GM12865 (cell line): ENCODE measurements at regions not wholly inside any gene's neighbourhood (a gene's known extent, or its start where the extent isn't known, plus 50 kb on each side); places are given as distances from the start of the nearest gene placed in this dataset.

ENCODE experiments used
- DNase-seq: peaks from one replicate; pipeline ENCODE4 v3.0.0; 2010; ENCODE audit warnings: low read depth
- H3K4me3 ChIP-seq: 2 replicates; pipeline ENCODE4 v1.5.1; 2011; ENCODE audit warnings: mild to moderate bottlenecking, low read depth, low read length, control low read depth
- TF ChIP-seq, protein P1 (sequence below): IDR thresholded peaks from 2 replicates; pipeline ENCODE4 v1.5.1; 2011; ENCODE audit warnings: low read length, control low read depth, low read depth, inconsistent platforms; ENCODE audit not compliant: insufficient read depth; ENCODE audit errors: missing control alignments

DNA sequence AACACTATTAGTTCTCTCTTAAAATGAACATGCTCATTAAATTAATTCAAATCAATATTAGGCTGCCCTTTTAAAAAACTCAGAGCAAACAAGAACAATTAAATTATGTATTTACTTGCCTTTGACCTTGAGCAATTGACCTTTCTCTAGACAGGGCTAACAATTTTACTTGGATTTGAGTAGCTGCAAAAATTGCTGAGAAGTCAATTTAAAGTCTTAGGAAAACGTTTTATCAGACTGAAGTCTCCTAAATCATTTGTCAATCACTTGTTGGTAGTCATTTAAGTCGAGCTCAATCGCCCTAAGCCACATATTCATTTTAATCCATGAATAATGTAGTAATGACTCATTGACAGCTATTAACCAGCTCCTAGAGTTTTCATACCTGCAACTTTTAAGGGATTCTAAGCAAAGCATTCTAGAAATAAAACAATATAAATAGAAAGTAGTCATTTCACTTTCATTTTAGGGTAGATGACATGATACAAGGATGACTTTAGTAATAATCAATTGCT is 84.9 kb upstream of the SEC61G start:
- no peak for DNase-seq
- H3K4me3 ChIP-seq, result no peak overlapping the region
- TF ChIP-seq, protein P1, sequence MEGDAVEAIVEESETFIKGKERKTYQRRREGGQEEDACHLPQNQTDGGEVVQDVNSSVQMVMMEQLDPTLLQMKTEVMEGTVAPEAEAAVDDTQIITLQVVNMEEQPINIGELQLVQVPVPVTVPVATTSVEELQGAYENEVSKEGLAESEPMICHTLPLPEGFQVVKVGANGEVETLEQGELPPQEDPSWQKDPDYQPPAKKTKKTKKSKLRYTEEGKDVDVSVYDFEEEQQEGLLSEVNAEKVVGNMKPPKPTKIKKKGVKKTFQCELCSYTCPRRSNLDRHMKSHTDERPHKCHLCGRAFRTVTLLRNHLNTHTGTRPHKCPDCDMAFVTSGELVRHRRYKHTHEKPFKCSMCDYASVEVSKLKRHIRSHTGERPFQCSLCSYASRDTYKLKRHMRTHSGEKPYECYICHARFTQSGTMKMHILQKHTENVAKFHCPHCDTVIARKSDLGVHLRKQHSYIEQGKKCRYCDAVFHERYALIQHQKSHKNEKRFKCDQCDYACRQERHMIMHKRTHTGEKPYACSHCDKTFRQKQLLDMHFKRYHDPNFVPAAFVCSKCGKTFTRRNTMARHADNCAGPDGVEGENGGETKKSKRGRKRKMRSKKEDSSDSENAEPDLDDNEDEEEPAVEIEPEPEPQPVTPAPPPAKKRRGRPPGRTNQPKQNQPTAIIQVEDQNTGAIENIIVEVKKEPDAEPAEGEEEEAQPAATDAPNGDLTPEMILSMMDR, result no peak

DNA sequence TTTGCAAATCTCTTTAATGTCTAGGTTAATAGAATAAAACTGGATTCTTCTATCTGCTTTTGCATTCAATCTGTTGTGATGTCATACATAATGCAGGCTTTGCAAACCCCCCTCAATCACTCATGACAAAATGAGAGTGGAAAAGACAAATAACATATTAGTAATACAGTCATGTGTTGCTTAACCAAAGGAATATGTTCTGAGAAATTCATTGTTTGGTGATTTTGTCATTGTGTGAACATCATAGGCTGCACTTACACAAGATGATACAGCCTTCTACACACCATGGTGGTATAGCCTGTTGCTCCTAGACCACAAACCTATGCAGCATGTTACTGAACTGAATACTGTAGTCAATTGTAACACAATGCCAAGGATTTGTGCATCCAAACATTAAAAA is 87.3 kb upstream of the SEC61G start:
- TF ChIP-seq, protein P1, result no peak
- DNase-seq, result no peak
- H3K4me3 ChIP-seq, result no peak overlapping the region

DNA sequence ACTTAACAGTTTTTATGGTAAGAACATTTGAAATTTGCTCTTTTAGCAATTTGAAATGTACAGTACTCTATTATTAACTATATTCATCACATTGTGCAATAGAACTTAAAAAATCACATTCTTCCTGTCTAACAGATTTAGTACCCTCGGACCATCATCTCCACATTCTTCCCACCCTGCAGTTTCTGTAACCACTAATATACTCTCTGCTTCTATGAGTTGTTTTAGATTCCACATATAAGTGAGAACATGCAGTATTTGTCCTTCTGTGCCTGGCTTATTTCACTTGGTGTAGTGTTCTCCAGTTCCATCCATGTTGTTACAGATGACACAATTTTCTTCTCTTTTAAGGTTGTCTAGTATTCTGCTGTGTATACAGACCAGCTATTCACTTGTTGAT is 88.9 kb upstream of the SEC61G start:
- TF ChIP-seq, protein P1, result no peak
- no peak overlapping the region for H3K4me3 ChIP-seq
- no peak for DNase-seq

DNA sequence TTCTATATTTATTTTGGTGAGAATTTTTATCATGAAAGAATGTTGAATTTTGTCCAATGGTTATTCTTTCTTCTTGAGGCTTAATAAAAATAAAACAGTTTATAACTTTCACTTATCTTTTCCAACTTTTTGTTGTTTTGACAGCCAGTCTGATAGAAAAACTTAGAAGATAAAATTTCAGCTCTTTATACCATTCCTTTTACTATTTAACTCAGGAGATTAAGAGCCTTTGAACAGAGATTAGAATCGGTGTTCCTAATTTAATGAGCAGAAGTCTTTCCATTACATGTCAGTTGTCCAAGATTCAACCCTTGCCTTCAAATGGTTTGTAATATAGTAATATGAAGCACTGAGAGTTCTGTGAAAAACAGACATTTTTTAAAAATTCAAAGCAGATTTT is 97.8 kb upstream of the SEC61G start:
- no peak overlapping the region for H3K4me3 ChIP-seq
- no peak for DNase-seq
- TF ChIP-seq, protein P1, result no peak

DNA sequence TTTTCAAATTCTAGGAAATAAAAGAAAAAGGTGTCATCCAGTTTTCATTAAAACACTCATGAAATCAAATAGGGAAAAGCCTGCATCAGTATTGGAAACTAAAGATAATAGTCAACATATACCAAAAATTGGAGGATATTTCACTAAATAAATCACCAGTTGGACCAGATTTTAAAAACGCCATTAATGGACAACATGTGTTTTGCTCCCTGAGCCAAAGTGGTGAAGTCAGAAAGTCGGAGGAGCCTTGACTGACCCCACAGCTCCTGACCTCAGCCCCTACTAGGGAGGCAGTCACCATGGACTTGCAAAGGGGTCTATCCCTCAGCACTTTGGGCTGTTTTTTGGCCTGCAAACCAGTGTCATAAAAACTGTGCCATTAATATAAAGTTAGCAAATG is 98.3 kb upstream of the SEC61G start:
- no peak overlapping the region for H3K4me3 ChIP-seq
- TF ChIP-seq, protein P1, result no peak
- DNase-seq, result no peak

DNA sequence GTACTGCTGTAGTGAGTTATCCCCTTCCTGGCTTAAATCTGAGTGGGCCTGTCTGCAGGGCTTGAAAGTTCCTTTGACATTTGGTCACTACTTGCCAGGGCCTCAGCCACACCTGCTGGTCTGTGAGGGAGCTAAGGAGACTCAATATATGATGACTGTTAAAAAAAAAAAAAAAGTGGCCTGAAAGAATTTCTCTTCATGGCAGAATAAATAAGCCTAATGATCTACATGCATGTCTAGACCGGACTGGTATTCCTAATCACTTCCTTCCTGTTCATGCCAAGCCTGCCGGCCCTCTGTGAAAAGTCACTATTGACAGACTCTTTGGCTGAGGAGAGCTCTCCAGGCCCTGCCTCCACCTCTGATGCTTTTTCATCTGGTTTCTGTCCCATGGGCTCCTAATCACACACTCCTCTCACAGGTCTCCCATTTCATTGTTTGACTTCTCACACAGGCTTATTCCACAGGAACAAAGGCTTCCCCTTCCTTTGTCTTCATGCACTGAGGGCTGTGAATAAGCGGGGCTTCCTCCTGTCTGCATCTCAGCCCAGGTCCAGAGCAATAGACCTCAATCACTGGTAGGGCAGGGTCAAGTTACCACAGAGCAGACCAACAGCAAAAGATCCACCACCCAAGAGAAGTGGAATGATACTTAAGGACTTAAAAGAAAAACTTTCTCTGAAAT is 99.1 kb upstream of the SEC61G start:
- H3K4me3 ChIP-seq, result no peak overlapping the region
- TF ChIP-seq, protein P1, result no peak
- no peak for DNase-seq

DNA sequence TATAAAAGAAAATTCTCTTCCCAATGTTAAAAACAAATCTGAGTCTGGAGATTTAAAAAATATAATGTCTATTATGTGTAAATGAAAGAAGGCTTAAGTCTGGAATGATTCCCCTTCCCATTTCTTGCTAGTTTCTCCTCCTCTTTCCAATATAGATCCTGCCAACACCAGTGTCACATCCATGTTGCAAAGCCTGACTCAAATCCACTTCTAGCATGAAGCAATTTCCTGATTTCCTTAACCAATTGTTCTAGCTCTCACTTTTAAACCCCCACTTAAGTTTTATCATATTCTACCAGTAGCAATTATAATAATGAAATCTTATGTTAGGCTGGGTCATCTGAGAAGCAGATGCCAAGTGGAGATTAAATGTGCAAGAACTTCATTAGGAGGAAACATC is 100.1 kb upstream of the SEC61G start:
- DNase-seq, result no peak
- TF ChIP-seq, protein P1, result no peak
- H3K4me3 ChIP-seq, result no peak overlapping the region
